Stimulated activated CD4-positive, alpha-beta T cell treated with anti-CD3 and anti-CD28 coated beads, Interleukin-15, amount 100 ng/mL, for 1 hour (primary cell): ENCODE measurements at regions not wholly inside any gene's neighbourhood (a gene's known extent, or its start where the extent isn't known, plus 50 kb on each side); places are given as distances from the start of the nearest gene placed in this dataset.

ENCODE experiments used
- DNase-seq, 2 donors: peaks; one replicate each; pipeline ENCODE4 v3.0.0-alpha.2; 2020; ENCODE audit warnings: low read depth in 1 of 2, low spot score in 1 of 2

GRCh38 chr5:40288800-40289485 is 390.8 kb upstream of the PTGER4 start:
- no peak for DNase-seq

GRCh38 chr5:40284863-40285262 is 394.9 kb upstream of the PTGER4 start:
- no peak for DNase-seq

GRCh38 chr5:40278881-40279280 is 400.8 kb upstream of the PTGER4 start:
- no peak for DNase-seq

DNA sequence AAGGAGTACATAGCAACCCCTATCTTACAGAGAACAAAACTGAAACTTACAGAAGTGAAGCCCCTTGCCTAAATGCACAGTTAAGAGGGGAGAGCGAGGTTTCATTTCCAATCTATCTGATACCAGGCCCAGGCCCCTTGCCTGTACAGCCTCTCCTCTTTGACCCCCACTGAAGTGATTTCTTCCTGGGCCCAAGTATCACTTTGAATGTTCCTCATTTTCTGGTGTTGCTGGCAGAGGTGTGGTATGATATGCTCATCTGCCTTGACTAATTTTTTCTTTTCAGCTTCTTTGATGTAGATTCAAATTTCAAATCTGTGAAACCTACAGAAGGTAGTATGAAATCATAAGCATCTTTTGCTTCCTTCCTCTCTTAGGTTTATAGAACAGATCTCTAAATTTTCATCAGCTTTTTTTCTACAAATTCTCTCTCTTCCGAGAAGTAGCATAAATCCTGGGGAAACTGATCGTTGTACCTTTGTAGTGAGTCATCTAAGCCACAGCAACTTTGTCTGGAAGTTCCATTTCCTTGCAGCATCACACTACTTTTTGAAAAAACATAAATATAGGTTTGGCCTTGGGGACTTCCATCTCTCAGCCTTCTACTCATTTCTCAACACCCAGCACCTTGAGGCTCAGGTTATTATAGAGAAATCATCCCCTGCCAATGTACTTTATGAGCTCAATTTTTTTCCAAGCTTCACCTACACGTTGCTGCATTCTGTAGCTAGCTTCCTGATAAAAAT is 402.4 kb upstream of the PTGER4 start:
- no peak for DNase-seq

- no peak for DNase-seq
These were observed 403.2 kb upstream of the PTGER4 start for GRCh38 chr5:40276426-40277102.

DNA sequence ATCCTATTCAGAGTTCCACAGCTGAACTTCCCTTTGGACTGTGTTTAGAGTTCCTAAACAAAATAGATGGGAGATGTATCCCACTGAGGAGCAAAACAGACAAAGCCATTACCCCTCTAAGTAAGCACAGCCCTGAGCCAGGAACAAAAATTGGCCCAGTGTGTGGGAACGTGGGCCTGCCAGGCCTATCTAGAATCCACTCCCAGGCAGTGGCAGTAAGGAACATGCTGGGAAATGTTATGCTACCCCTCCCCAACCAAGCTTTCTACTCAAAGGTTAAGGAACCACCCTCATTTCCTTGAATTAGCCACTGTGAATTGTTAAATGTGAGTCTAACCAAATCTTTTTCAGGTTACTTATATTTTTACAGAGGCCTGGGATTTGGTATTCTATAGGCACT is 405.1 kb upstream of the PTGER4 start:
- no peak for DNase-seq

DNA sequence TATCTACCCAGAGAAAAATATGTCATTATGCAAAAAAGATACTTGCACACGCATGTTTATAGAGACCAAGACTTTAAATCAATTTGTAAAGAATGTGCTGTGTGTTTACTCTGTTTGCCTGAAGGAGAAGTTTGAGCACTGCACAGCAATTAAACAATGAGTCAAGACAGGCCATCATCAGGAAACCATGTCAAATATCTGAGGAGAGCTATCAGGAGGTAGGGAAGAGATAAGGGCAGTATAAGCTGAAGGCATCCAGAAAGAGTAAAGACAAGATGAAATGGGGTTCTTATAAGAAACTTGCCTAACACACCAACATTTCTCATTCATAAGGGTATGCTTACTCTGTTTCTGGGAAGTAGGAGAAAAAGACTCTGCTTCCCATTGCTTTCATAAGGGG is 405.8 kb upstream of the PTGER4 start:
- no peak for DNase-seq

- no peak for DNase-seq
These were observed 408.2 kb upstream of the PTGER4 start for GRCh38 chr5:40271476-40271875.

GRCh38 chr5:40270274-40270845 is 409.4 kb upstream of the PTGER4 start:
- no peak for DNase-seq

GRCh38 chr5:40268088-40268487 is 411.6 kb upstream of the PTGER4 start:
- no peak for DNase-seq

DNA sequence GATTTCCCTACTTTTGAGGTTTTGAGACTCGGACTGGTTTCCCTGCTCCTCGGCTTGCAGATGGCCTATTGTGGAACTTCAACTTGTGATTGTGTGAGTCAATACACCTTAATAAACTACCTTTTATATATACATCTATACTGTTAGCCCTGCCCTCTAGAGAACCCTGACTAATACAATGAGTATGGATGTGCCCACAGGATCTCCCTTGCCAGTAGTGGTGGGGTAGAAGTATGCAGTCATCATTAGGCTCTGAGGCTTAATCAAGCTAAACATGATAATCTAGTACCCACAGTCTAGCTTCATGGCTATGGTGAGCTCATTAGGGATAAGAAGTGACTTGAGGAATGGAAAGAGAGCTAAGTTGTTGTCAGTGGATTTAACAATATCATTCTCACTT is 412.8 kb upstream of the PTGER4 start:
- no peak for DNase-seq

DNA sequence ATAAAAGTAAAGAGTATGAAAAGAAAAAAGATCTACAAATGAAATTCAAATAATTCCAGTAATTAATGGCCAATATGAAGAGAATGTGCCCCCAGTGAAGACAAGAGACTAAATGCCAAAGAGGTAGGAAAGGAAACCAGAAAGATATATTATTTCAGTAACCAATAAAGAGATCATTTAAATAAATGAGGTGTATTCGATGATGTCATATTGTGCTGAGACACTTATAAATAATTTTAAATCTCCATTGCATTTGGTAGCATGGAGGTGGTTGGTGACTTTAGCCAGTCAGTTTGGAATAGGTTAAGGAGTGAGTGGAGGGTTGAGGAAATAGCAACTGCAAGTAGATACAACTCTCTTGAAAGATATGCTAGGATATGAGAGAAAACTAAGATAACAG is 417.7 kb upstream of the PTGER4 start:
- DNase-seq = no peak

GRCh38 chr5:40260361-40260760 is 419.4 kb upstream of the PTGER4 start:
- no peak for DNase-seq

GRCh38 chr5:40258222-40258621 is 421.5 kb upstream of the PTGER4 start:
- DNase-seq = no peak

DNA sequence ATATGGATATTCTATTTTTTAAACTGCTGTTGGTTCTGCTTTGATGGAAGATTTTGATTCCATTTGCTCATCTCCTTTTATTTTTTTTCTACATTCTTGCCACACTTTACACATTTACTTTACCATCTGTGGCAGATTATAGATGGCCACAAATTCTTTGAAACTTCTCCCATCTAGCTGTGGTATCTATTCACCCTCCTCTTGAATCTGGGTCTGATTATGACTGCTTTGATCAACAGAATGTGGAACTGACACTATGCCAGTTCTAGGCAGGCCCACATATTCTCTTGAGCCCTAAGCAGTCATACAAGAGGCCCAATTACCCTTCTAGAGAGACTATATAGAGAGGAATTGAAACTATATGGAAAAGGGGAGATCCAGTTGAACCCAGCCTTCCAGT is 439.0 kb upstream of the PTGER4 start:
- DNase-seq = no peak

- no peak for DNase-seq
These were observed 439.6 kb upstream of the PTGER4 start for GRCh38 chr5:40240111-40240510.

GRCh38 chr5:40238066-40238745 is 441.5 kb upstream of the PTGER4 start:
- no peak for DNase-seq

DNA sequence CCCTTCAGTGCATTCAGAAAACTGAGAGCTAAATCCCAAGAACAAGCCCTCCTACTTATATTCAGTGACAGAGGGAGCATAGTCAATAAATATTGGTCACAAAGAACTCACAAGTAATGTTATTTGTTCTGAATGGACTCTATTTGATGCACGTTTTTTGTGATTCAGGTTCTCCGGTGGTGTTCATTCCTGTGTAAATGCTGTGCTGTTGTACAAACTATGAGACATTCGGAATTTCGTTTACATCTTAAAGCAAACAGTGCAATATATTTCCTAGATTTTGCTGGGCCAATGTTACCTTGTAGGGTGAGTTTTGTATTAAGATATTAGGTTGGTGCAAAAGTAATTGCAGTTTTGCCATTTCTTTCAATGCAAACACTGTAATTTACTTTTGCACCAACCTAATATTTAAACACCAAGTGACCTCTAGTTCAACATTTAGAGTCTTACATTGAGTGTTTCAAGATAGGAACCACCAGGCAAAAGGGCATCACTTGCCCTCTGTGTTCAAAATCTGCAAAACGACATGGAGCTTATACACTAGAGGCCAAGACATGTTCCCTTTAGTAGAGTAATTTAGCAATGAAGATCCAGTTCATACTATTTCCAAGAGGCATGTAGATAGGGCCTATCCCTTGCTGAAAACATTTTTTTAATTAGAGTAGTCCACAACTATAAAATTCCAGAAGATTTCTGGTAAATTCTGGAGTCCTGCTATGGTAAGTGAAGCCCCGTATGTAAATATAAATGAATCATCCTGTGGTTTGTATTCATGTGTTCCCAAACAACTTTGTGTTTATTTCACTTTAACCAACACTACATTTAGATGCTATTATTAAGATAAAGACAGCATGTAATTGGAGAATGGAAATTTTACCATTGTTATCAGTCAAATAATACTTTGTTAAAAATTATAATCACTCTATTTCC is 444.0 kb upstream of the PTGER4 start:
- DNase-seq = no peak

GRCh38 chr5:40233268-40233667 is 446.4 kb upstream of the PTGER4 start:
- DNase-seq = no peak

DNA sequence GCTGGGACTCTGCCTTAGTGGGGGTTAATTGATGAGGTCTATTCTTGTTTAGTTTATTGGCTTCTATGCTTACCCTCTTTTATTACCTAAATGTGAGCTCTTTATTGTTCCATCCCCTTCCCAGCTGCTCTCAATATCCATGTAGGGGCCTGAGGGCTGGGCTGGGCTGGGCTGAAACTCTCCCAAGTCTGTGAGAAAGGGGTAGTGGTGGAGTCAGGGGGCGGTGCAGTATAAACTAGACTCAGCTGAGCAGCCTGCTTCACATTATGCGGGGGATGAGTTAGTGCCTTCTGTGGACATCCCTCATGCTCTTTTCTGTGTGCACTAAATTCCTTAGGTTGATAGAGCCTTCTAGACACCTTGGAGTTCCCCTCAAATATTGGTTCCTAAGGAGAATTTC is 451.8 kb upstream of the PTGER4 start:
- no peak for DNase-seq
